ENCODE measurements at regions not wholly inside any gene's neighbourhood (a gene's known extent, or its start where the extent isn't known, plus 50 kb on each side); places are given as distances from the start of the nearest gene placed in this dataset.

- no peak for DNase-seq (ENCODE audit: low read depth)
- TF ChIP-seq CTCF (IDR thresholded peaks at IDR 0.05; ENCODE audit: insufficient read depth, low read depth, low read length, missing control alignments), result no peak
- H3K4me3 ChIP-seq (ENCODE audit: low read length), result no peak overlapping the region
Measured at GRCh38 chr1:166507347-166507746, 331.9 kb upstream of the POGK start.

- peak; percentile 69 for DNase-seq (ENCODE audit: low read depth)
- H3K4me3 ChIP-seq (ENCODE audit: low read length), result no peak overlapping the region
- TF ChIP-seq CTCF (IDR thresholded peaks at IDR 0.05; ENCODE audit: insufficient read depth, low read depth, low read length, missing control alignments), result no peak
Measured at GRCh38 chr1:166511761-166512160, 327.5 kb upstream of the POGK start.

- no peak for DNase-seq (ENCODE audit: low read depth)
- no peak overlapping the region for H3K4me3 ChIP-seq (ENCODE audit: low read length)
- TF ChIP-seq CTCF (IDR thresholded peaks at IDR 0.05; ENCODE audit: insufficient read depth, low read depth, low read length, missing control alignments), result no peak
Measured at GRCh38 chr1:166514067-166514466, 325.2 kb upstream of the POGK start.

GRCh38 chr1:166527752-166528151 is 311.5 kb upstream of the POGK start:
- no peak for DNase-seq (ENCODE audit: low read depth)
- H3K4me3 ChIP-seq (ENCODE audit: low read length), result no peak overlapping the region
- no peak for TF ChIP-seq CTCF (IDR thresholded peaks at IDR 0.05; ENCODE audit: insufficient read depth, low read depth, low read length, missing control alignments)

GRCh38 chr1:166538646-166539045 is 300.6 kb upstream of the POGK start:
- DNase-seq (ENCODE audit: low read depth), result no peak
- no peak overlapping the region for H3K4me3 ChIP-seq (ENCODE audit: low read length)
- no peak for TF ChIP-seq CTCF (IDR thresholded peaks at IDR 0.05; ENCODE audit: insufficient read depth, low read depth, low read length, missing control alignments)

DNA sequence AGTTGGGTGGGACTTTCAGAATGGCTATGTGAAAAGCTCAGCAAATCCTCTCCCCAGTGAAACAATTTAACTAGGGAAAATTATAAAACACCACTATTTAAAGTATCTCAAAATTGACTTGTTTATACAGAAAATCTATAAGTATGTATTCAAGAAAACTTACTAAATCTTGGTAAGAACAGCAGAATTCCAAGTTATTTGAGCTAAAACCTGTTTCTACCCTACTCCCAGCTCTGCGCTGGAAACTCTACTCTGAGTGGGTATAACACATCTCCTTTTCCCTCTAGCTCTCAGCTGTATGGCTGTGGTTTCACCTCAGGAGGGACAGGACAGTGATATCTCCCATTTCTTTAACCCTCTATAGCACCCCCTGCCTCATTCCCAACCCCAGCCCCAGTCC is 295.2 kb upstream of the POGK start:
- no peak for TF ChIP-seq CTCF (IDR thresholded peaks at IDR 0.05; ENCODE audit: insufficient read depth, low read depth, low read length, missing control alignments)
- no peak for DNase-seq (ENCODE audit: low read depth)

GRCh38 chr1:166544561-166544960 is 294.7 kb upstream of the POGK start:
- no peak for TF ChIP-seq CTCF (IDR thresholded peaks at IDR 0.05; ENCODE audit: insufficient read depth, low read depth, low read length, missing control alignments)

More for the DNA sequence above, 295.2 kb upstream of the POGK start:
- H3K4me3 ChIP-seq (ENCODE audit: low read length), result no peak overlapping the region

More at GRCh38 chr1:166544561-166544960, 294.7 kb upstream of the POGK start:
- no peak overlapping the region for H3K4me3 ChIP-seq (ENCODE audit: low read length)
- DNase-seq (ENCODE audit: low read depth), result no peak

All from epithelial cell of esophagus (primary cell).